GM03348 (cell line): ENCODE measurements at regions not wholly inside any gene's neighbourhood (a gene's known extent, or its start where the extent isn't known, plus 50 kb on each side); places are given as distances from the start of the nearest gene placed in this dataset.

ENCODE experiments used
- DNase-seq: peaks from one replicate; pipeline ENCODE4 v3.0.0; 2012; ENCODE audit warnings: low spot score

GRCh38 chr13:82370316-82370715 is 1512.0 kb downstream of the SLITRK1 start:
- DNase-seq, result no peak

- no peak for DNase-seq
Observed at GRCh38 chr13:82364525-82364924, 1517.7 kb downstream of the SLITRK1 start.

- DNase-seq, result no peak
Observed at GRCh38 chr13:82358284-82358683, 1524.0 kb downstream of the SLITRK1 start.

GRCh38 chr13:82356667-82357410 is 1525.4 kb downstream of the SLITRK1 start:
- peak; percentile 24 for DNase-seq

GRCh38 chr13:82344867-82345266 is 1537.4 kb downstream of the SLITRK1 start:
- DNase-seq, result no peak

GRCh38 chr13:82341116-82341515 is 1541.2 kb downstream of the SLITRK1 start:
- DNase-seq, result no peak

- DNase-seq, result no peak
Observed at GRCh38 chr13:82330499-82330898, 1551.8 kb downstream of the SLITRK1 start.

GRCh38 chr13:82323101-82323500 is 1559.2 kb downstream of the SLITRK1 start:
- DNase-seq, result no peak

- DNase-seq, result no peak
Observed at GRCh38 chr13:82305588-82305987, 1576.7 kb downstream of the SLITRK1 start.

- no peak for DNase-seq
Observed at GRCh38 chr13:82298106-82298505, 1584.2 kb downstream of the SLITRK1 start.

GRCh38 chr13:82294226-82294625 is 1588.0 kb downstream of the SLITRK1 start:
- DNase-seq, result no peak

- DNase-seq, result no peak
Observed at GRCh38 chr13:82292334-82292733, 1589.9 kb downstream of the SLITRK1 start.

- DNase-seq, result no peak
Observed at GRCh38 chr13:82291852-82292251, 1590.4 kb downstream of the SLITRK1 start.

- no peak for DNase-seq
Observed at GRCh38 chr13:82275644-82276043, 1606.6 kb downstream of the SLITRK1 start.

GRCh38 chr13:82259284-82259683 is 1623.0 kb downstream of the SLITRK1 start:
- no peak for DNase-seq

GRCh38 chr13:82257790-82258507 is 1624.3 kb downstream of the SLITRK1 start:
- no peak for DNase-seq

- DNase-seq, result no peak
Observed at GRCh38 chr13:82248762-82249161, 1633.5 kb downstream of the SLITRK1 start.

- no peak for DNase-seq
Observed at GRCh38 chr13:82245860-82246259, 1636.4 kb downstream of the SLITRK1 start.

- no peak for DNase-seq
Observed at GRCh38 chr13:82224806-82225205, 1657.5 kb downstream of the SLITRK1 start.

GRCh38 chr13:82221621-82222020 is 1660.7 kb downstream of the SLITRK1 start:
- no peak for DNase-seq

- DNase-seq, result no peak
Observed at GRCh38 chr13:82220641-82221040, 1661.6 kb downstream of the SLITRK1 start.

GRCh38 chr13:82216165-82216564 is 1666.1 kb downstream of the SLITRK1 start:
- no peak for DNase-seq

GRCh38 chr13:82214341-82214740 is 1667.9 kb downstream of the SLITRK1 start:
- no peak for DNase-seq

GRCh38 chr13:82206241-82206640 is 1676.0 kb downstream of the SLITRK1 start:
- DNase-seq, result no peak
